ENCODE measurements at regions not wholly inside any gene's neighbourhood (a gene's known extent, or its start where the extent isn't known, plus 50 kb on each side); places are given as distances from the start of the nearest gene placed in this dataset.

DNA sequence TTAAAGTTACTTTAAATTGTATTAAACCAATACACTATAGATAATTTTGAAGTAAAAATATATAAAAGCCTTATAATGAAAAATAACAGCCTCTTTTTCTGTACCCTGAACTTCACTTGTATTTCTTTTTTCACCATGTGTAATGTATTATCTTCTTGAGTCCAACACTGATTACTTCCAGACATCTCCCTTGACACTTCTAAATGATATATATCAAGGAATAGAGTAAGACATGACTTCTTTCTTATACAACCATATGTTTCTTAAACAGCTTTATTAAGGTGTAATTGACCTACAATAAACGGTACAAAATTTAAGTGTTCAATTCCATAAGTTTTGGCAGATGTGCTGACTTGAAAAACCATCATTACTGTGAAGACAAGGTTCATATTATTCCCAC lies 531.9 kb downstream of the OLFM4 start:
- TF ChIP-seq, protein P1, sequence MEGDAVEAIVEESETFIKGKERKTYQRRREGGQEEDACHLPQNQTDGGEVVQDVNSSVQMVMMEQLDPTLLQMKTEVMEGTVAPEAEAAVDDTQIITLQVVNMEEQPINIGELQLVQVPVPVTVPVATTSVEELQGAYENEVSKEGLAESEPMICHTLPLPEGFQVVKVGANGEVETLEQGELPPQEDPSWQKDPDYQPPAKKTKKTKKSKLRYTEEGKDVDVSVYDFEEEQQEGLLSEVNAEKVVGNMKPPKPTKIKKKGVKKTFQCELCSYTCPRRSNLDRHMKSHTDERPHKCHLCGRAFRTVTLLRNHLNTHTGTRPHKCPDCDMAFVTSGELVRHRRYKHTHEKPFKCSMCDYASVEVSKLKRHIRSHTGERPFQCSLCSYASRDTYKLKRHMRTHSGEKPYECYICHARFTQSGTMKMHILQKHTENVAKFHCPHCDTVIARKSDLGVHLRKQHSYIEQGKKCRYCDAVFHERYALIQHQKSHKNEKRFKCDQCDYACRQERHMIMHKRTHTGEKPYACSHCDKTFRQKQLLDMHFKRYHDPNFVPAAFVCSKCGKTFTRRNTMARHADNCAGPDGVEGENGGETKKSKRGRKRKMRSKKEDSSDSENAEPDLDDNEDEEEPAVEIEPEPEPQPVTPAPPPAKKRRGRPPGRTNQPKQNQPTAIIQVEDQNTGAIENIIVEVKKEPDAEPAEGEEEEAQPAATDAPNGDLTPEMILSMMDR (IDR thresholded peaks at IDR 0.05; ENCODE audit: borderline replicate concordance, extremely low read depth, low read length, poor library complexity, severe bottlenecking), result no peak
- TF ChIP-seq EZH2 (IDR thresholded peaks at IDR 0.05; ENCODE audit: borderline replicate concordance, low read depth, low read length, severe bottlenecking), result no peak
